Uterus (tissue), 2 donors: ENCODE measurements at regions not wholly inside any gene's neighbourhood (a gene's known extent, or its start where the extent isn't known, plus 50 kb on each side); places are given as distances from the start of the nearest gene placed in this dataset.

ENCODE experiments used
- POLR2A ChIP-seq, 2 donors: fragments of 450-650 bp; IDR thresholded peaks; one replicate each; pipeline ENCODE4 v1.6.1; 2016; ENCODE audit warnings: antibody characterized with exemption in 2 of 2, mild to moderate bottlenecking in 1 of 2, moderate library complexity in 1 of 2
- TF ChIP-seq, protein P1 (sequence below), 4 experiments: fragments of 200-600 bp in 2 of 4; fragments of 450-650 bp in 2 of 4; sonication (generic) in 2 of 4; IDR thresholded peaks; one replicate each; pipeline ENCODE4 v1.5.1; 2016 to 2019; ENCODE audit warnings: antibody characterized with exemption in 4 of 4, mild to moderate bottlenecking in 2 of 4, moderate library complexity in 1 of 4

DNA sequence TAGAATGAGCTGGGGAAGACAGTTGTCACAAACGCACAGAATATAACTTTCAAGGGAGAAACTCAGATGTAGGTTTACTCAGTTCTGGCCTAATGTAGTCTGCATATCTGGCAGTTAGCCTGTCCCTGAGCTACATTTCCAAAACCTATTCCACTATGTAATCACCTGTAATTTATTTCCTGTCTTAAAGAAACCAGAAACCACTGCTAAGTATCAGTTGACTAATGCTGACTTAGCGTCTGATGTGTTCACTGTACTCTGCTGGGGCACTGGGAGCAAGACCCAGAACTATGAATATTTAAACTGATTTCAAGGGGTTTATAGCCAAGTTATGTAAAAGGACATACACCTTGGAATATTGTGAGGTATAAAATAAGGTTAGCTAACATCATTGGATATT lies 1995.2 kb upstream of the PIK3C3 start:
- TF ChIP-seq, protein P1, sequence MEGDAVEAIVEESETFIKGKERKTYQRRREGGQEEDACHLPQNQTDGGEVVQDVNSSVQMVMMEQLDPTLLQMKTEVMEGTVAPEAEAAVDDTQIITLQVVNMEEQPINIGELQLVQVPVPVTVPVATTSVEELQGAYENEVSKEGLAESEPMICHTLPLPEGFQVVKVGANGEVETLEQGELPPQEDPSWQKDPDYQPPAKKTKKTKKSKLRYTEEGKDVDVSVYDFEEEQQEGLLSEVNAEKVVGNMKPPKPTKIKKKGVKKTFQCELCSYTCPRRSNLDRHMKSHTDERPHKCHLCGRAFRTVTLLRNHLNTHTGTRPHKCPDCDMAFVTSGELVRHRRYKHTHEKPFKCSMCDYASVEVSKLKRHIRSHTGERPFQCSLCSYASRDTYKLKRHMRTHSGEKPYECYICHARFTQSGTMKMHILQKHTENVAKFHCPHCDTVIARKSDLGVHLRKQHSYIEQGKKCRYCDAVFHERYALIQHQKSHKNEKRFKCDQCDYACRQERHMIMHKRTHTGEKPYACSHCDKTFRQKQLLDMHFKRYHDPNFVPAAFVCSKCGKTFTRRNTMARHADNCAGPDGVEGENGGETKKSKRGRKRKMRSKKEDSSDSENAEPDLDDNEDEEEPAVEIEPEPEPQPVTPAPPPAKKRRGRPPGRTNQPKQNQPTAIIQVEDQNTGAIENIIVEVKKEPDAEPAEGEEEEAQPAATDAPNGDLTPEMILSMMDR (IDR thresholded peaks at IDR 0.05): no peak
- no peak for TF ChIP-seq POLR2A (IDR thresholded peaks at IDR 0.05)
